PC-3 (cell line): ENCODE measurements at regions not wholly inside any gene's neighbourhood (a gene's known extent, or its start where the extent isn't known, plus 50 kb on each side); places are given as distances from the start of the nearest gene placed in this dataset.

Experiments used
- ATAC-seq: fragments of 200-7000 bp; cut with Tn5 transposase; 2 replicates; pipeline ENCODE4 v1.9.1; 2020; ENCODE audit warnings: mild to moderate bottlenecking, moderate library complexity
- BruUV-seq: library from RNA; stranded (reverse); fragments of 400-500 nt; replicated peaks from 2 replicates; lab custom pipeline; 2021; lab: Mats Ljungman, UMichigan
- CTCF ChIA-PET: fragments of 300-600 bp; sonication (Branson Sonifier 250); formaldehyde crosslinking; loops from one replicate; lab custom pipeline; 2022; ENCODE audit warnings: antibody characterized with exemption; lab: Charles Lee
- POLR2A ChIA-PET: fragments of 300-600 bp; sonication (Branson Sonifier 250); formaldehyde crosslinking; loops from one replicate; lab custom pipeline; 2022; ENCODE audit warnings: antibody characterized with exemption; ENCODE audit not compliant: unreplicated experiment; lab: Charles Lee
- DNase-seq: peaks from one replicate; pipeline ENCODE4 v3.0.0-alpha.2; 2015
- H2AFZ ChIP-seq: fragments of 300-600 bp; sonication (generic); 2 replicates; pipeline ENCODE4 v1.6.0; 2016; ENCODE audit warnings: antibody characterized with exemption, low read length
- H3F3A ChIP-seq: fragments of 300-600 bp; sonication (generic); one replicate; pipeline ENCODE4 v1.6.0; 2017; ENCODE audit warnings: antibody characterized with exemption, low read length, control low read depth, mild to moderate bottlenecking; ENCODE audit not compliant: unreplicated experiment
- H3K27ac ChIP-seq: fragments of 300-600 bp; sonication (generic); 2 replicates; pipeline ENCODE4 v1.5.1; 2016; ENCODE audit warnings: mild to moderate bottlenecking, low read length
- H3K27me3 ChIP-seq: fragments of 300-600 bp; sonication (generic); 2 replicates; pipeline ENCODE4 v1.6.1; 2016; ENCODE audit warnings: low read length, mixed read lengths
- H3K36me3 ChIP-seq: fragments of 300-600 bp; sonication (generic); 2 replicates; pipeline ENCODE4 v1.6.1; 2016; ENCODE audit warnings: low read depth, mixed run types, low read length, mixed read lengths
- H3K4me1 ChIP-seq: fragments of 300-600 bp; sonication (generic); 2 replicates; pipeline ENCODE4 v1.5.1; 2016; ENCODE audit warnings: low read length; ENCODE audit not compliant: insufficient read depth
- H3K4me2 ChIP-seq: fragments of 300-600 bp; sonication (generic); 2 replicates; pipeline ENCODE4 v1.6.0; 2016; ENCODE audit warnings: low read length
- H3K4me3 ChIP-seq: fragments of 300-600 bp; sonication (generic); 2 replicates; pipeline ENCODE4 v1.5.1; 2016; ENCODE audit warnings: mild to moderate bottlenecking, low read length, mixed read lengths
- H3K79me2 ChIP-seq: fragments of 300-600 bp; sonication (generic); 2 replicates; pipeline ENCODE4 v1.6.1; 2017; ENCODE audit warnings: low read length, mixed read lengths
- H3K9ac ChIP-seq: fragments of 300-600 bp; sonication (generic); 2 replicates; pipeline ENCODE4 v1.6.0; 2016; ENCODE audit warnings: mild to moderate bottlenecking, low read length
- H3K9me2 ChIP-seq: fragments of 300-600 bp; sonication (generic); replicated peaks from 2 replicates; pipeline ENCODE4 v1.6.1; 2016; ENCODE audit warnings: mixed run types, low read length, mixed read lengths
- H3K9me3 ChIP-seq: fragments of 300-600 bp; sonication (generic); 2 replicates; pipeline ENCODE4 v1.6.1; 2016; ENCODE audit warnings: low read length, mixed read lengths
- H4K20me1 ChIP-seq: fragments of 300-600 bp; sonication (generic); 2 replicates; pipeline ENCODE4 v1.6.1; 2016; ENCODE audit warnings: low read length, mixed read lengths
- EZH2 ChIP-seq: fragments of 300-600 bp; sonication (generic); IDR thresholded peaks from one replicate; pipeline ENCODE4 v1.6.1; 2017; ENCODE audit warnings: antibody characterized with exemption, mild to moderate bottlenecking, low read length; ENCODE audit not compliant: unreplicated experiment
- EZH2phosphoT487 ChIP-seq: fragments of 300-600 bp; sonication (generic); IDR thresholded peaks from 2 replicates; pipeline ENCODE4 v1.6.1; 2018; ENCODE audit warnings: mild to moderate bottlenecking, antibody characterized with exemption, low read length, borderline replicate concordance
- intact Hi-C: fragments of 100-400 bp; cut with micrococcal nuclease; formaldehyde crosslinking; loops from 2 replicates; pipeline ENCODE4 v1.9.0; 2023
- TF ChIP-seq, protein P1 (sequence below): fragments of 300-600 bp; sonication (generic); conservative IDR thresholded peaks from 2 replicates; pipeline ENCODE4 v1.5.1; 2017; ENCODE audit warnings: antibody characterized with exemption, low read depth, mild to moderate bottlenecking, low read length

DNA sequence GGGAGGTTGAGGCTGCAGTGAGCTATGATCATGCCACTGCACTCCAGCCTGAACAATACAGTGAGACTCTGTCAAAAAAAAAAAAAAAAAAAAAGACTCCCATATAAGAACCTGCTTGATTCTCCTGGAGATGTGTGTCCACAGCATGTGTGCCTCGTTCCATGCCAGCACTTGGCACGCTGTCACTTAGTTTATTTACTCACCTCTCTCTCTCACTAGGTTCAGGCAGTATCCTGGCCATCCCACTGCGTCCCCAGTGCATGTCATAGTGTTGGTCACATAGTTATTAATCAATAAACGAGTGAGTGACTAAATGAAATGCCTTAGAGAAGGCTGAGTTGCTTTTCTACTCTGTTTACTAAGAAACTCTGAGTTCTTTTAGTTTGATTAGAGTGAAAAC, 79.1 kb upstream of the GPR12 start:
- intact Hi-C loops: no loop called here
- no peak overlapping the region for H3K4me2 ChIP-seq
- H3K4me3 ChIP-seq: no peak overlapping the region
- no TSS peak for BruUV-seq
- no peak overlapping the region for H2AFZ ChIP-seq
- TF ChIP-seq EZH2 (no peak), EZH2phosphoT487 (no peak)
- TF ChIP-seq, protein P1, sequence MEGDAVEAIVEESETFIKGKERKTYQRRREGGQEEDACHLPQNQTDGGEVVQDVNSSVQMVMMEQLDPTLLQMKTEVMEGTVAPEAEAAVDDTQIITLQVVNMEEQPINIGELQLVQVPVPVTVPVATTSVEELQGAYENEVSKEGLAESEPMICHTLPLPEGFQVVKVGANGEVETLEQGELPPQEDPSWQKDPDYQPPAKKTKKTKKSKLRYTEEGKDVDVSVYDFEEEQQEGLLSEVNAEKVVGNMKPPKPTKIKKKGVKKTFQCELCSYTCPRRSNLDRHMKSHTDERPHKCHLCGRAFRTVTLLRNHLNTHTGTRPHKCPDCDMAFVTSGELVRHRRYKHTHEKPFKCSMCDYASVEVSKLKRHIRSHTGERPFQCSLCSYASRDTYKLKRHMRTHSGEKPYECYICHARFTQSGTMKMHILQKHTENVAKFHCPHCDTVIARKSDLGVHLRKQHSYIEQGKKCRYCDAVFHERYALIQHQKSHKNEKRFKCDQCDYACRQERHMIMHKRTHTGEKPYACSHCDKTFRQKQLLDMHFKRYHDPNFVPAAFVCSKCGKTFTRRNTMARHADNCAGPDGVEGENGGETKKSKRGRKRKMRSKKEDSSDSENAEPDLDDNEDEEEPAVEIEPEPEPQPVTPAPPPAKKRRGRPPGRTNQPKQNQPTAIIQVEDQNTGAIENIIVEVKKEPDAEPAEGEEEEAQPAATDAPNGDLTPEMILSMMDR: no peak
- no peaks in the 10 kb centered on the region for H3F3A ChIP-seq
- CTCF ChIA-PET: no interaction called here
- no peak for ATAC-seq
- H3K27me3 ChIP-seq: peaks cover 83% of the 10 kb centered on the region
- H4K20me1 ChIP-seq: no peaks in the 10 kb centered on the region
- POLR2A ChIA-PET: no interaction called here
- H3K9me3 ChIP-seq: no peaks in the 10 kb centered on the region
- H3K9me2 ChIP-seq: no peaks in the 10 kb centered on the region
- DNase-seq: no peak
- H3K79me2 ChIP-seq: no peaks in the 10 kb centered on the region
- H3K27ac ChIP-seq: no peak overlapping the region
- H3K36me3 ChIP-seq: no peaks in the 10 kb centered on the region
- no peaks in the 10 kb centered on the region for H3K4me1 ChIP-seq
- no peak overlapping the region for H3K9ac ChIP-seq

DNA sequence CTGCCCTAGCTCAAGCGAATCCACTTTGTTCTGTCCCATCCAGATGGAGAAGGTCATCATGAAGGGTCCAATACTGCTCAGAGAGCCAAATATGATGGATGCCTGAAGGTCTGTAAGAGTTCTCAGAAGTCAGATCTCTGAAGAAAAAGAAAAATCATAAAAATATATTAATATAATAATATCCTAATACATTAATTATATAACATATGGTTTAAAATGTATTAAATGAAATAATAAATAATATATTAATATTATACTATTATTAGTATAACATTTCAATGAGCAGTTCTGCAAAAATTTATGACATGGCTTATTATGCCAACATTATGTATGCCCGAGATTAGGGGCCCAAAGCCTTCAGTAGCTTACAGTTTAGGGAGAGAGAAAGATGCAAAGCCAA, 78.2 kb upstream of the GPR12 start:
- Histone ChIP-seq H3K4me2 (no peak overlapping the region), H3K4me3 (no peak overlapping the region), H3K4me1 (no peaks in the 10 kb centered on the region), H3K27me3 (peaks cover 89% of the 10 kb centered on the region), H3K9me2 (no peaks in the 10 kb centered on the region), H3K9ac (no peak overlapping the region), H3F3A (no peaks in the 10 kb centered on the region), H2AFZ (no peak overlapping the region), H3K79me2 (no peaks in the 10 kb centered on the region), H3K36me3 (no peaks in the 10 kb centered on the region), H4K20me1 (no peaks in the 10 kb centered on the region), H3K27ac (no peak overlapping the region), H3K9me3 (no peaks in the 10 kb centered on the region)
- CTCF ChIA-PET: interaction anchor here (0.6 kb wide), 1 partner anchor 90 kb away, joined by 3 read pairs; no protein-coding TSS in a partner anchor
- ATAC-seq (no peak), DNase-seq (no peak)
- no TSS peak for BruUV-seq
- intact Hi-C loops: no loop called here
- POLR2A ChIA-PET: no interaction called here
- TF ChIP-seq EZH2: no peak
- TF ChIP-seq EZH2phosphoT487: no peak
- TF ChIP-seq, protein P1: no peak

DNA sequence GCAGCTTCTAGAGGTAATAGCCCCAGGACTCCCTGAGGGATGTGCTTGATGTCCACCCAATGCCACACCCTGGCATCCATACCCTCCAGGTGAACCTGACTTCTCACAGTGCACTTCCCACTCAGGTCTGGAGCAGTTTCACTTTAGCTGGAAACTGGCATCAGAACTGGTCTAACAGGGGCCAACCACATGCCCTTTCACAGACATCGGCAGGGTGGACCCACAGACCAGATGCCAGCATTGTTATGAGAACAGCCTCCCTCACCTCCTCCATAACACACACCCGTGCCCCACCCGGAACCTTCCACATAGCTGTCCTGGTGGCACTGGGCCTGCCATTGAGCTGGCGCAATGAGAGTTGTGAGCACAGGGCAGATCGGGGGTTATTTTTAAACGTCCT, 77.4 kb upstream of the GPR12 start:
- Histone ChIP-seq H3K4me1 (no peaks in the 10 kb centered on the region), H3K9ac (no peak overlapping the region), H3K9me2 (no peaks in the 10 kb centered on the region), H3K79me2 (no peaks in the 10 kb centered on the region), H3K9me3 (no peaks in the 10 kb centered on the region), H3K4me3 (no peak overlapping the region), H3F3A (no peaks in the 10 kb centered on the region), H2AFZ (no peak overlapping the region), H3K27me3 (peaks cover 92% of the 10 kb centered on the region), H3K27ac (no peak overlapping the region), H3K36me3 (no peaks in the 10 kb centered on the region), H3K4me2 (peak overlapping the region; percentile 13; the same call in 1 of the 2 replicates), H4K20me1 (no peaks in the 10 kb centered on the region)
- ATAC-seq (no peak), DNase-seq (peak; percentile 22)
- intact Hi-C loops: no loop called here
- BruUV-seq: no TSS peak
- POLR2A ChIA-PET: interaction anchor here (0.5 kb wide), 1 partner anchor 54 kb away, joined by 3 read pairs; no protein-coding TSS in a partner anchor
- CTCF ChIA-PET: interaction anchor here (0.6 kb wide), 1 partner anchor 91 kb away, joined by 3 read pairs; no protein-coding TSS in a partner anchor
- TF ChIP-seq EZH2phosphoT487 (no peak), EZH2 (no peak)
- TF ChIP-seq, protein P1: no peak
